ENCODE measurements at regions not wholly inside any gene's neighbourhood (a gene's known extent, or its start where the extent isn't known, plus 50 kb on each side); places are given as distances from the start of the nearest gene placed in this dataset.
A peak's percentile ranks its signal among the peaks of the same experiment; 100 is the strongest.
"Not testable (repeated sequence)": the region's sequence is repeated elsewhere in the genome, so short reads cannot be mapped to it uniquely, and the experiment has no call there.

DNA sequence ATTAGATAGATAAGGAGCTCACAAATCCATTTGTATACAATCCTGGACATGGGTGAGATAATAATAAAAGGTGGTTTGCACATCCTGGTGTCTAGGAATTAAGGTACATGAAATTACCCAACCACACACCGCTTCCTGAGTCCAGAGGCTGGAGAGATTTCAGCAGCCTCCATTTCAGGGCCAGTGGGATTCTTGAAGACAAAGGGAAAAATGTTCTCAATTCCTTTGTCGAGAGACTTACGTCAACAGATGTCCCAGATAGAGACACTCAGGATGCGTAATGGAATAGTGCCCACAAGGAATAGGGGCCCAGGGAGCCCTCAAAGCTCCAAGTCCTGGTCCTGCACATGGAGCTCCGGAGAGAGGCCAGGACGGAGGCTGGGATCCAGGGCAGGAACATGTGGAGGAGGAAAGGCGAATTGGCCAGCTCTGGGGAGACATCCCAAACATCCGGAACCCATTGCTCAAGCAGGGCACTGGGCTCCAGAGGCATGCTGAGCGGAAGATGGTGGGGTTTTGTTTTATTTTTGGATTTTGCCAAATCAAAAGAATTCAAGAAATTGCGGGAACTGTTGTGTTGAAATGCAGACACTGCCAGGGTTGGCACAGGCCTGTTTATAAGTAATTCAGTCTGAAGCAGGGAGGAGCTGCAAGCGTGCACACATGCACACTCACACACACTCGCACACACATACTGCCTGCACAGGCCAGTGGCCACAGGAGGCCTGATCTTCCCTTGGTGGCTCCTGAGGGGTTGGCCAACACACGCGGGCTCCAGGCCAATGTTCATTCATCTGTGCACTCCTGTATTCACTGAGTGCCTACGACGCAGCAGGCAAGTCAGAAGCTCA lies 97.2 kb downstream of the NOG start:
- DNase-seq (ENCODE audit: low read depth): no peak

DNA sequence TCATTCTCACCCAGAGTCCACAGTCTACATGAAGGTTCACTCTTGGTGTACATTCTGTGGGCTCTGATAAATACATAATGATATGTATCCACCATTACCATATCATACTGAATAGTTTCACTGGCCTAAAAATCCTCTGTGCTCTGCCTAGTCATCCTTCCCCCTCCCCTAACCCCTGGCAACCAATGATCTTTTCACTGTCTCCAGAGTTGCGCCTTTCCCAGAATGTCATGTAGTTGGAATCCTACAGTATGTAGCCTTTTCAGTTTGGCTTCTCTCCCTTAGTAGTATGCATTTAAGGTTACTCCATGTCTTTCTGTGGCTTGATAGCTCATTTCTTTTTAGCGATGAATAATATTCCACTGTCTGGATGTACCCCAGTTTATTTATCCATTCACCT lies 101.3 kb downstream of the NOG start:
- no peak for DNase-seq (ENCODE audit: low read depth)

DNA sequence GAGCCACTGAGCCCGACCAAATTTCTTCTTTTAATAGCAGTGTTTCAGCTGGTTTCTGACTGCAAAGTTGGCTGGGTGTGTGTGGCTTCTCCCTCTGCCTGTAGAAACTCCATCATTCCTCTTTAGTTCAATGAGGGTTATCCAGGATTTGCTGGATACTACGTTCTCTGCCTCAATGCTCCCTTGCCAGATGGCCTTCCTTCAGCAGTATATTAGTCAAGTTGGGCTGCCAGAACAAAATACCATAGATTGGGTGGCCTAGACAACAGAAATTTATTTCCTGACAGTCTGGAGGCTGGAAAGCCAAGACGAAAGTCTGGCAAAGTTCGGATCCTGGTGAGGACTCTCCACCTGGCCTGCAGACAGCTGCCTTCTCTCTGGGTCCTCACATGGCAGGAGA lies 103.7 kb downstream of the NOG start:
- DNase-seq (ENCODE audit: low read depth): no peak

DNA sequence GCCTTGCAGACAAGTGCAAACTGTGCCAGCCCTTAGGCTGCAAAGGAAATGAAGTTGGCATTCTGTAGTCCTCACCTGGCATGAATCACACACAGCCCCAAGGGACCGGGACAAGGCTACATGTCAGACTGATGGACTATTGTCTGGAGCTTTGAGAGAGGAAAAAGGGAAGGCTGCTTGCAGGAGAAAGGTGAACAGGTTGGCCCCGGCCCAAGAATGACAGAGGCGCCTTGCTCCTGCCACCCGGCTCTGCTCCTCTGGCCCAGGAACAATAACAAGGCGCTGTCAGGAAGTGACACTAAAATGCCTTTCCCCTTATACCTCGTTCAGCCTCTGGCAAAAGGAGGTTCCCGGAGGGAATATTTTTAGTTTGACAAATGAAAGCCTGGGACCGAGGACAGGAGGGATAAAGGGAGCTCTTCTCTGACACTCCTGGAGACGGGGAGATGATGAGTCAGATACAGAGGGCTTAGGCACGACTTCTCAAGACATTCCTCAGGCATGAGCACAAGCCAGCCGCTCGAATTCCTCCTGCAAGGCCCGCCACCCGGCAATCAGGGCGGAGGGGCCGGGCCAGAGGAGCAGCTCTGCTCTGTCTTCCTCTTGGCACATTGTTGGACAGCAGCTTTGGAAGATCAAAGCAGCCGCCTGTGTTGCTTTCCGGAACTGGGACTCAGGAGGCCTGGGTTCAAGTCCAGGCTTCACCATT lies 105.8 kb downstream of the NOG start:
- no peak for DNase-seq (ENCODE audit: low read depth)

DNA sequence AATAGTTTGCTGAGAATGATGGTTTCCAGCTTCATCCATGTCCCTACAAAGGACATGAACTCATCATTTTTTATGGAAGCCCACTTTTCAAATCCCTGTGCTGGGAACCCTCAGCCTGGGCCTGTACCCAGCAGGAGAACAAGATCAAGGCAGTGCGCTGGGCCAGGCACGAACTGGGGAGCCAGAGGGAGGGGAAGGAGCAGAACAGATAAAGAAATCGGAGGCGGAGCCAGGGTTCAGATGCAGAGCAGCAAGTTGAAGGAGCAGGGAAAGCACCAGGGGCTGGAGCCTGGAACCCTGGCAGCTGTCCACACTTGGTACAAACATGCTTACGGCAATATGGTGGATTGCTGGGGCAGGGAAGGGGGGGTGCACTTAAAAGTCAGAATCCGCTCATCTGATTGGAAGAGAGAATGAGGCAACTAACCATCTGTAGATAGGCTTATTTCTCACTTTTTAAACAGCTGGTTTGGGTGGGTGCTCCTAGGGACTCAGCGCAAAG lies 107.5 kb downstream of the NOG start:
- no peak for DNase-seq (ENCODE audit: low read depth)

DNA sequence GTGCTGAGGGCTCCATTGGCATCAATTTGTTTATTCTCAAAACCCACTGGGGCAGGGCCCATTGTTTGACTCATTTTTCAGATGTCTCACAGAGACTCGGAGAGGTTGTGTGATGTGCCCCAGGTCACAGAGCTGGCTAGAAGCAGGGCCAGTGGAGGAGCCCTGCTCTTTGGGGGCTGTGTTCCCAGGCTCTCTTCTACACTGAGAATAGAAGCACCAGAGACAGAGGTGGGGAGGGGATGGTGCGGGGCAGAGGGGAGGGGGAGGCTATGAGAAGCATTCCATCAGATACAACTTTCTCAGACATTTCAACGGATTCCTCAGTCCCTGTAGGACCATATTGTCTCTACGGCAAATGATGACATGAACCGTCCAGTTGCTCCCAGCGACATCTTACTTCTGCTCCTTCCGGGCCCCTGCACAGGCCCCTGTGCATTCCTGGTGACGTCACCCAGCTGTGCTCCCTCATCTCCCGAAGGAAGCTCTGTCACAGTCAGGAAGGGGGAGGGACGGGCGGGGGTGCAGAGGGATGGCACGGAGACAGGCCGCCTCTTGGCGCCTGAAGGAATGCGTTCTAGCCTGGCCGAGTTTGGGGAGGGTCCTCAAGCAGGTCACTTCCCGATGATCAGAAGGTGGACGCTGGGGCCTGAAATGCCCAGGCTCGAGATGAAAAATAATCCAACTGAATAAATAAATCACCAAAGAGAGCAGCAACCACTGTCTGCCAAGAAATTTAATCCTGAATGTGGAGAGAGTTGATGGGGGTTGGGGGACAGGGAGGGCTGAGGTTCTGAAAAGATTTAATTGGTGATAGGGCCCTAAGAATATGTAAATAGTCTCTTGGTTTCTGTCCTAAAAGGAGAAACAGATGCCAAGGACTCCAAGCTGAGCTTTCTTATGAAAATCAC lies 114.1 kb downstream of the NOG start:
- DNase-seq (ENCODE audit: low read depth): no peak

DNA sequence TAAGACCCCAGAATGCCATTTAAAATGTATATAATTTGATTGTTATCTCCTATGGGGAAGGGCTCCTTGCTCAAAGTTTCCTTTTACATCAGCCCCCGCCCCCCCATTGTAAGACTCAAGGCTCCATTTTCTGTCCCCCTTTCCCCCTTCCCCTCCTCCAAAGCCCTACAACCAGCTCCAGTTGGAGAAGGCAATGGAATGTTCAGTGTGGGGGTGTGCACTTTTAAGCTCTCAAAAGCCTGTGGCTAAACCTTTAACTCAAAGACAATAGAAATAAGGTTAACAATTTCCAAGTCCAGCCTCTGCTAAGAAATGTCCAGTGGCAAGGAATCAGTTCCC lies 114.7 kb downstream of the NOG start:
- no peak for DNase-seq (ENCODE audit: low read depth)

DNA sequence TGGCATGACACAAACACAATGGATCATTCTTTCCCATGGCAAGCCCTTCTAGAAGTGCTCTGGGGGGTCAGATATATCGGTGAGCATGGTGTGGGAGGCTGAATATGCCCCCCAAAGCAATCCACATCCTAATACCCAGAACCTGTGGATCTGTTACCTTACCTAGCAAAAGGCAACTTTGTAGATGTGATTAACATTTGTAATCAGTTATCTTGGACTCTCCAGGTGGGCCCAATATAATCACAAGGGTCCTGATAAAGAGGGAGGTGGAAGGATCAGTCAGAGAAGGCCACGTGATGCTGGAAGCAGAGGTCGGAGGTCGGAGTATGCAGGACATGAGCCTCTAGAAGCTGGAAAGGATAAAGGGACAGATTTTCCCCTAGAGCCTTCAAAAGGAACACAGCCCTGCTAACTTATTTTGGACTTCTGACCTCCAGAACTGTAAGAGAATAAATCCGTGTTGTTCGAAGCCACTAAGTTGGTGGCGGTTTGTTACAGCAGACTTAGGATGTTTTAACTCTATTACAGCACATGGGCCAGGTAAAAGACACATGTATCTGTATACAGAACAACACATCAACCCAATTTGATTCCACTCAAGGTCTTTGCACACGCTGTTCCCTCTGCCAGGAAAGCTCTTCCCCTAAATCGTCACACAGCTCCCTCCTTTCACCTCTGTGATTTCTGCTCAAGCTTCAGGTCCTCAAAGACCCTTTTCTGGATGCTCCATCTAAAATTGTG lies 115.3 kb downstream of the NOG start:
- DNase-seq (ENCODE audit: low read depth): no peak

DNA sequence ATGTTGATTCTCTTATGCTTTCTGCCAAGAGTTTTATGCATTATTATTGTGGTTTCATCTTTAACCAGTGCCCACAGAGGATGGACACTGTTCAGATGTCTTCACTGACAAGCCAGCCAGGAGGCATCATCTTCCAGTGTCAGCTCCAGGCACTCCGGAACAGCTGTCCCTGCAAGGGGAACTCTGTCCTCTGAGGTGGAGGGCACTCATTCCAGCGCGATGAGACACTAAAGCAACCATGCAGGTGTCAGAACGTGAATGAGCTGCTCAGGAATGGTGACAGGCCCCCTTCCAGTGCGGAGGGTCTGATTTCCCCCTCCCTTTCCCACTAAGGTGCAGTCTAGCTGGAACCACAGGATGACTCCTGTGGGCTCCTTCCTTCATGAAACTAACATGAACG lies 117.5 kb downstream of the NOG start:
- no peak for DNase-seq (ENCODE audit: low read depth)

DNA sequence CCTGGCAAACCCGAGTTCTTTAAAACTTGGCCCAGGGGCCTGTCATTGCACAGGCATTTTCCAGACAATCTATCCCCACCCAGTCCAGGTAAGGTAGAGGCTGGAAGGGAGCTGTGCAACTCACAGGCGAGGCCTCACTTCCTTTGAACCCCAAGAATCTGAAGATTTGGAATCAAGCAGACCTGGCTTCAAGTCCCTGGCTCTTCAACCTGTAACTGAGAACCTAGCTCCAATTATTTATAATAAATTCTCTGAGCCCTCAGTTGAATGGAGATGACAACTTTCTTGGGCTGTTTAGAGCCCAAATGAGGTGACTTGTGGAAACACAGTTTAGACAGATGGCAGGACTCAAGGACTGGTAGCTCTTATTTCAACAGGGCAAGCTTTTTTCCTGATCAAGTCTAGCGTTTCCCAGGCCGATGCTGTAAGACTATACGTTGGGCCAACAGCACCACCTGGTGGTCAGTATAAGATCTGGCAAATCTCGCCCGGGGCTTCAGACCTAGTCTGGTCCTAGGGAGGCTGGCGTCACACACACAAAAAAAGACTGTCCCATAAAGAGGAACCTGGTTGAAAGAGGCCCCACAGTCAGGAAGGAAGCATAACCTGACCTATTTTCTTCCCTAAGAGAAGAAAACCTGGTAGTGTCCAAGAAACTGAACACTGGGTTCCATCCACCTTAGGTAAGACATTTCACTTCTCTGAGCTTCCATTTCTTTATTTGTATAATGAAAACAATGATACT lies 117.9 kb downstream of the C17orf67 start:
- peak; percentile 50 for DNase-seq (ENCODE audit: low read depth)

DNA sequence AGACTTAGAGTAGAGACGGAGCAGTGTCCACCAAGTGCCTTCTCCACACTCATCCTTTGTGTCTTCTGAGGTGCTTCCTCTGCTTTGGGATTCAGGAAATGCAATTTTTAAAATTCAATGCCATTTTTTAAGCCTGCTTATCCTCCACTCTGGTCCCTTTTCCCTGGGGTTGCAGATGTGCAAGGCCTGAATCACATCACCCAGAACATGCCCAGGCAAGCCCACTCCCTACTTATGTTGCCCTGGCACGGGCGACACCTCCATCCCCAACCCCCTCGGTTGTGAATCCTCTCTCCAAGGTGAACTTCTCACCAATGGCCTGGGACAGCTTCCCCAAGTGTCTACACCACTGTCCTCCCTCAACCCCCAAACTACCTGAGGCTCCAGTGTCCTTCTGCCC lies 116.2 kb downstream of the C17orf67 start:
- no peak for DNase-seq (ENCODE audit: low read depth)

DNA sequence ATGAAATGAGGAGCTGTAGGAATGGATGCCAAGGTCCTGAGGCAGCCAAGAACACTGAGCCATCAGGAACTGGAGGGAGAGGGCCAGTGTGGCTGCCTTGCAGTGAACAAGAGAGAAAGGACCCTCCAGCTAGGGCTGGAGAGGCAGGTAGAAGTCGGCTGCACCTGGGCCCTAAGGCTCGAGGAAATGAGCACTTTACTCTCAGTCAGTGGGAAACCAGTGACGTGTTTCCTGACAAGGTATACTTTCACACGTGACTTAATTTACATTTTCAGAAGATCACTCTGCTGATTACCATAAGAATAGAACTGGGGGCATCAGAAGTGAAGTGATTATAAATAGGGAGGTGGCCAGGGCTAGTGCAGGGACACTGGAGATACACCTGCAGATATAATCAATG lies 115.2 kb downstream of the C17orf67 start:
- DNase-seq (ENCODE audit: low read depth): no peak

DNA sequence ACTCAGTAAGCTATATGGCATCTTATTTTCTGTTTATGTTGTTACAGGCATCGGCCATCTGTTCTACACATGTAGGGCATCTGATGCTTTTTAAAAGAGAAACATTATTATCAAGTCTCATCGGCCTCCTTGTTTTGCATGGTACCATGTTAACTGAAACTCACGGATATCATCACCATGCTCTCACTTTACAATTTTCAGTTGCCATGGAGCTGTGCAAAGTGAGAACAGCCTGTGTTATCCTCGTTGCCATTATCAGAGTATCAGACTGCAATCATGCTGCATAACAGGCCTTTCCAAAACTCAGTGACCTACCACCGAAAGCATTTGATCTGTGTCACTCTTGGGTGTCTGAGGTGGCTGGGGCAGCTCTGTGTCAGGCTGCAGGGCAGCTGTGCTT lies 110.3 kb downstream of the C17orf67 start:
- DNase-seq (ENCODE audit: low read depth): no peak

DNA sequence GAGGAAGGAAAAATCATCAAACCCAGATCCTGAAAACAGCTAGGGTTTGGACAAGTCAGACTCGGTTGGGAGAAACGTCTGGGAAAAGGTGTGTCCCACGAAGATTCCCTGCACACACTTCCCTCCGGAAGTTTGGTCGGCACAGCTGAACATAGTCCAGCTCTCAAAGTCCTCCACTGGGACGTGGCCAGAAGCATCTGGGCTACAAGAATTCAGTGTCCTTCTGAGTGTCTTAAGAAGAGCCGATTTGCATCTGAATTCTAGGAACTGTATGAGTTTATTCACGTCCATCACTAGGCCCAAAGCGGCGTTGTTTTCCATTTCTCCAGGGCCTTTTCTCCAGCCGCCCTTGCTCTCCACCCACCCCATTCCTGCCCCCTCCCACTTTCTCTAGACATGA lies 109.1 kb downstream of the C17orf67 start:
- no peak for DNase-seq (ENCODE audit: low read depth)

DNA sequence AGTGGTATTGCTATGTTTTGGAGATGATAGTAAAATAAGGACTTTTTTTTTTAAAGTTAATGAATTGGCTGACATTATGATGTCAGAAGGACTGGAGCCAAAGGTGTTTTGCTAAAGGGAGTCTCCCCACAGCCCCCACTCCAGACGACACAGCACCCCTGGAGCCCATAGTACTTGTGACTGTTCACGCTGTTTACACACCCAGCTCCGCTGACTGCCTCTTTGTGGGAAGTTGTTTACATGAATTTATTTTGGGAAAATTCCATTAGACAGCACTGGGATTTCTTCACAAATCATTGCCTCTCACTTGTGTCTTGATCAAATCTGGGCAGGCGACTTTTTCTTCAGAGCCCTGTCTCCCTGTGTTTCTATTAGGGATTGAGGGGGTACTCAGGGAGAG lies 108.6 kb downstream of the C17orf67 start:
- no peak for DNase-seq (ENCODE audit: low read depth)

DNA sequence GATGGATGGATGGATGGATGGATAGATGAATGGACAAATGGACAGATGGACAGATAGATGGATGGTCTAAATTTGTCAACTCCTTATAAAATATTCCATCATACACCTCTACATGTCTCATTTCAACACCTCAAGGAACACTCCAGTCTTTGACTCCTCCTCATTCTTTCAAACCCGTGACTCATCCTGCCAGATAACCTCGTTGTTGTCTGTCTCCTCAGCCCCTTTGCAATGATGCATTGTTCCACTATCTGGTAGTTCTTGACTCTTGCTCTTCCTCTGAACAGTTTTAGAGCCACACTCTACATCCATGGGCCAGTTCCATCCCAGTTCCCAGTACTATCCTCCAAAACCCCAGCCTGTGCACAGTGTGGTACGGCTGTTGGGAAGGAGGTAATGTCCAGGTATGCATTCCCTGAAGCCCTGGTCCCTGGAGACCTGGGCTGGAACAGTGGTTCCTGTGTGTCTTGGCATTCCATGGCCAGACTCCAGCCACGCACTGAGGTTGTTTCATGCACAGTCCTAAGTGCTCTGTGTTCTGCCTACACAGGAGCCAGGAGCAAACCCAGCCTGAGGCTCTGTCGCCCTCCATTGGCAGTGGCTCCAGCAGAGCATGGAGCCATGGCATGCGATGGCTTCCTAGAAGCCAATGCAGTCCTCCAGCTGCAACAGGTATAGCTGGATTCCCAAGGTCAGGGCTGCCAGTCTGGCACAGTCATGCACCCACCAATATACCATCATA lies 105.7 kb downstream of the C17orf67 start:
- DNase-seq (ENCODE audit: low read depth): no peak

DNA sequence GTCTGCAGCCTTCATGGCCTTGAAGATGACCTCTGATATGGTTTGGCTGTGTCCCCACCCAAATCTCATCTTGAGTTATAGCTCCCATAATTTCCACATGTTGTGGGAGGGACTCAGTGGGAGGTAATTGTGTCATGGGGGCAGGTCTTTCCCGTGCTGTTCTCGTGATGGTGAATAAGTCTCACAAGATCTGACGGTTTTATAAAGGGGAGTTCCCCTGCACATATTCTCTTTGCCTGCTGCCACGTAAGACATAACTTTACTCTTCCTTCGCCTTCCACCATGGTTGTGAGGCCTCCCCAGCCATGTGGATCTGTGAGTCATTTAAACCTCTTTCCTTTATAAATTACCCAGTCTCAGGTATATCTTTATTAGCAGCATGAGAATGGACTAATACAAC lies 102.6 kb downstream of the C17orf67 start:
- not testable (repeated sequence) for DNase-seq (ENCODE audit: low read depth)

DNA sequence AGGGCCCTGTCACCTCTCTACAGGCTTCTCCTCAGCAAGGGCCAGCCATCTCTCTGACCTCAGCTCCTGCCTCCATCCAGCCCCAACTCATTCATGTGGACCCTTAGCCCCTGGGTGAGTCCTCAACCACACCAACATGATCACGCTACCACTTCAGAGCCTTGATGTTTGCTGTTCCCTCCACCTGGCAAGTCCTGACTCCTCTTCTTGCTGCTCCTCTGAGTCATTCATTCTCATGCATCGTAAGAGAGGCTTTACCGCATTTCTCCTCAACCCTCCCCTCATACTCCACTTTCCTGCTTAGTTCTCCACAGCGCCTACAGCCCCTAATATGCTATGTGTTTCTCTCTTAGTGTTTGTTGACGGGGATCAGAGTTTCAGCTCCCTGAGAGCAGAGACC lies 99.9 kb downstream of the C17orf67 start:
- no peak for DNase-seq (ENCODE audit: low read depth)

DNA sequence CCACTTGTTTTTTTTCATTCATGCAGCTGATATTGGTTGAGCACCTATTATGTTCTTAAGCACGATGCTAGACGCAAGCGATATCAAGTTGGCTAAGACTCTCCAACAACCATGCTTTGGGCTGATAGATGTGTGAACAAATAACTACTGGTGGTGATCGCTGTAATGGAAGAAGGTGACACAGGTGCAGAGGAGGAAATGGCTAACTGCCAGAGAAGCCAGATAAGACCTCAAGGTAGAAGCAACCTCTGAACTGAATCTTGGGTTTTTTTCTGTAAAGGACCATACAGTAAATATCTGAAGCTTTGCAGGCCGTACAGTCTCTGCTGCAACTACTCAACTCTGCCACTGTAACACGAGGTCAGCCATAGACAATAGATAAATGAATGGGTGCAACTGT lies 97.9 kb downstream of the C17orf67 start:
- no peak for DNase-seq (ENCODE audit: low read depth)

DNA sequence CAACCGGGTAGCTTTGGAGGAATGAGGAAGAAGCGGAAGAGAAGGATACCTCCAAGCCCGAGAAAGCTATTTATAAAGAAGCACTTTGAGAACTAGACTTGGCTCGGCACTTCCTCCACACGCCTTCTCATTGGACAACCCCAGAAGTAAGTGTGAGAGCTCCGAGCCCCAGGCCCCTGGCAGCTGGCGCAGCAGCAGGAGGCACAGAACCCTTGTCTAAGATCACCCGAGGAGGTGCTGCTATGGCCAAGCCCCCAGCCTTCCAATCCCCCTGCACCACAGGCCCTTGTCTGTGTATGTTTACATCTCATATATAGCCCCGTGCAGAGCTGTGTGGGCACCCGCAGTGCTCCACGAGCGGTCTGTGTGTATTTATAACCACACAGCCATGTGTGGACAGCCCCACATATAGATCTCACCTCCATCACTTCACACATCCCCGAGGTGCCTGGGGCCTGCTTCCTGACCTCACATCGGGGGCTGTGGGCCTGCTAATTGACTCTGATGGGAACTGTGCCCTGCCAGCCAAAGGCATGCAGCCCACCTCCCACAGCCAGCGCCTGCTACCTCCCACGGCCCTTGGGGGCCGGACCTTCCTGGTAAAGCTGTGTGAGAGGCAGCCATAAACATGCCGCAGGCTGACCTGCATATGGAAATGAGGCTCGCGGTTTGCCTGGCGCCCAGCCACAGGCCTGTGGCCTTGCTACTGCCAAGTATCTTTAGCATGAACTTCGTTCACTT lies 96.1 kb downstream of the C17orf67 start:
- no peak for DNase-seq (ENCODE audit: low read depth)
